ENCODE measurements at regions not wholly inside any gene's neighbourhood (a gene's known extent, or its start where the extent isn't known, plus 50 kb on each side); places are given as distances from the start of the nearest gene placed in this dataset.

GRCh38 chr1:184806296-184806721 is 51.7 kb upstream of the EDEM3 start:
- Mint-ChIP-seq H3K4me3 (no peak overlapping the region), H3K36me3 (no peaks in the 10 kb centered on the region), H3K4me1 (peaks cover 6% of the 10 kb centered on the region), H3K27me3 (ENCODE audit: low read depth) (no peaks in the 10 kb centered on the region), H3K27ac (no peak overlapping the region), H3K9me3 (no peaks in the 10 kb centered on the region)
- no peak for DNase-seq (ENCODE audit: low spot score in 2 of 2, unreplicated experiment in 2 of 2)
- TF ChIP-seq, protein P1, sequence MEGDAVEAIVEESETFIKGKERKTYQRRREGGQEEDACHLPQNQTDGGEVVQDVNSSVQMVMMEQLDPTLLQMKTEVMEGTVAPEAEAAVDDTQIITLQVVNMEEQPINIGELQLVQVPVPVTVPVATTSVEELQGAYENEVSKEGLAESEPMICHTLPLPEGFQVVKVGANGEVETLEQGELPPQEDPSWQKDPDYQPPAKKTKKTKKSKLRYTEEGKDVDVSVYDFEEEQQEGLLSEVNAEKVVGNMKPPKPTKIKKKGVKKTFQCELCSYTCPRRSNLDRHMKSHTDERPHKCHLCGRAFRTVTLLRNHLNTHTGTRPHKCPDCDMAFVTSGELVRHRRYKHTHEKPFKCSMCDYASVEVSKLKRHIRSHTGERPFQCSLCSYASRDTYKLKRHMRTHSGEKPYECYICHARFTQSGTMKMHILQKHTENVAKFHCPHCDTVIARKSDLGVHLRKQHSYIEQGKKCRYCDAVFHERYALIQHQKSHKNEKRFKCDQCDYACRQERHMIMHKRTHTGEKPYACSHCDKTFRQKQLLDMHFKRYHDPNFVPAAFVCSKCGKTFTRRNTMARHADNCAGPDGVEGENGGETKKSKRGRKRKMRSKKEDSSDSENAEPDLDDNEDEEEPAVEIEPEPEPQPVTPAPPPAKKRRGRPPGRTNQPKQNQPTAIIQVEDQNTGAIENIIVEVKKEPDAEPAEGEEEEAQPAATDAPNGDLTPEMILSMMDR (IDR thresholded peaks at IDR 0.05; ENCODE audit: unreplicated experiment): no peak

DNA sequence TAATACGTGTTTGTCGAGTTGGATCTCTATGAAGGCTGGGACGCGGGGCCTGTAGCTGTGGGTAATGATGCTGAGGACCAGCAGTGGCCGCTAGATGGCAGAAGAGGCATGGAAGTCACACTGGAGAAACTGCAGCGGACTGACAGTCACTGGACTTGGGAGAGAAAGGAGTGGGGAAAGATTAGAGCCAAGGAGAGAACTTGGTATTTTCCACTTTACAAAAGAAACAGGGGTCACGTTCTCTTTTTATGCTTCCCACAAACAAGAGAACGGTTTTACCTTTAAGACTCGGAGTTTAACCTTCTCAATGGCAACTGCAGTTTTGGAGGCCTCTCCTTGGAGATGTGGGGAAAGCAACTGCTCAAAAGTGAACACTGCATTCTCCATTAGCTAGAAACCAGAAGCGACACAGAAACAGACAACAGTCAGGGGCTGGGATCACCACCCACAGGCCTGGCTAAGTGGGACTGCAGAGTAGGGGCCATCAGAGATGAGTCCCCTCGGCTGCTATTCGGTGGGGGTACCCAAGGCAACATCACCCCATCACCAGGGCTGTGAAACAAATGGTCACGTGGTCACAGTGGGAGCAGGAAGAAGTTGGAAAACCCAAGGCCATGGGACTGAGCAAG is 51.1 kb upstream of the EDEM3 start:
- TF ChIP-seq, protein P1 (IDR thresholded peaks at IDR 0.05; ENCODE audit: unreplicated experiment): peak; percentile 78
- Mint-ChIP-seq H3K4me1 (peaks cover 6% of the 10 kb centered on the region), H3K4me3 (no peak overlapping the region), H3K27me3 (ENCODE audit: low read depth) (no peaks in the 10 kb centered on the region), H3K36me3 (no peaks in the 10 kb centered on the region), H3K27ac (no peak overlapping the region), H3K9me3 (no peaks in the 10 kb centered on the region)
- peak; percentile 72 to 91 for DNase-seq (ENCODE audit: low spot score in 2 of 2, unreplicated experiment in 2 of 2)

Measured in mesothelial cell of epicardium (in vitro differentiated cells).